MM.1S (cell line): ENCODE measurements at regions not wholly inside any gene's neighbourhood (a gene's known extent, or its start where the extent isn't known, plus 50 kb on each side); places are given as distances from the start of the nearest gene placed in this dataset.

Experiments
- DNase-seq: peaks from one replicate; pipeline ENCODE4 v3.0.0-alpha.2; 2015
- H2AFZ ChIP-seq: fragments of 300-600 bp; sonication (generic); 2 replicates; pipeline ENCODE4 v1.6.0; 2016; ENCODE audit warnings: antibody characterized with exemption, low read length
- H3F3A ChIP-seq: fragments of 300-600 bp; sonication (generic); 2 replicates; pipeline ENCODE4 v1.6.1; 2016; ENCODE audit warnings: mild to moderate bottlenecking, antibody characterized with exemption, low read length, moderate library complexity, mixed read lengths; ENCODE audit not compliant: insufficient read depth
- H3K27ac ChIP-seq: fragments of 300-600 bp; sonication (generic); 2 replicates; pipeline ENCODE4 v1.5.1; 2016; ENCODE audit warnings: mild to moderate bottlenecking, low read length
- H3K27me3 ChIP-seq: fragments of 300-600 bp; sonication (generic); replicated peaks from 2 replicates; pipeline ENCODE4 v1.6.0; 2016; ENCODE audit warnings: low read length; ENCODE audit not compliant: insufficient read depth
- H3K36me3 ChIP-seq: fragments of 300-600 bp; sonication (generic); replicated peaks from 2 replicates; pipeline ENCODE4 v1.6.1; 2016; ENCODE audit warnings: mild to moderate bottlenecking, low read length, mixed read lengths; ENCODE audit not compliant: insufficient read depth
- H3K4me1 ChIP-seq: fragments of 300-600 bp; sonication (generic); 2 replicates; pipeline ENCODE4 v1.6.1; 2016; ENCODE audit warnings: low read length, mixed read lengths
- H3K4me2 ChIP-seq: fragments of 300-600 bp; sonication (generic); 2 replicates; pipeline ENCODE4 v1.6.0; 2016; ENCODE audit warnings: low read depth, low read length
- H3K4me3 ChIP-seq: fragments of 300-600 bp; sonication (generic); 2 replicates; pipeline ENCODE4 v1.5.1; 2016; ENCODE audit warnings: low read length, mixed read lengths
- H3K79me2 ChIP-seq: fragments of 300-600 bp; sonication (generic); 2 replicates; pipeline ENCODE4 v1.6.1; 2016; ENCODE audit warnings: mixed run types, low read length, mixed read lengths
- H3K9ac ChIP-seq: fragments of 300-600 bp; sonication (generic); 2 replicates; pipeline ENCODE4 v1.6.1; 2016; ENCODE audit warnings: low read length, mixed read lengths
- H3K9me2 ChIP-seq: fragments of 300-600 bp; sonication (generic); replicated peaks from 2 replicates; pipeline ENCODE4 v1.6.1; 2016; ENCODE audit warnings: mild to moderate bottlenecking, low read length, mixed read lengths; ENCODE audit not compliant: insufficient read depth
- H3K9me3 ChIP-seq: fragments of 300-600 bp; sonication (generic); replicated peaks from 2 replicates; pipeline ENCODE4 v1.6.1; 2016; ENCODE audit warnings: mild to moderate bottlenecking, low read length, mixed read lengths; ENCODE audit not compliant: insufficient read depth
- H4K20me1 ChIP-seq: fragments of 300-600 bp; sonication (generic); 2 replicates; pipeline ENCODE4 v1.6.1; 2016; ENCODE audit warnings: mild to moderate bottlenecking, low read length, moderate library complexity, mixed read lengths; ENCODE audit not compliant: insufficient read depth
- EZH2 ChIP-seq: fragments of 300-600 bp; sonication (generic); optimal IDR thresholded peaks from 2 replicates; pipeline ENCODE3; 2017; ENCODE audit warnings: low read depth, mild to moderate bottlenecking, antibody characterized with exemption, low read length, mixed read lengths
- EZH2phosphoT487 ChIP-seq: fragments of 300-600 bp; sonication (generic); IDR thresholded peaks from 2 replicates; pipeline ENCODE4 v1.6.1; 2018; ENCODE audit warnings: antibody characterized with exemption, low read length
- TF ChIP-seq, protein P1 (sequence below): fragments of 300-600 bp; sonication (generic); IDR thresholded peaks from 2 replicates; pipeline ENCODE4 v1.5.1; 2016; ENCODE audit warnings: antibody characterized with exemption, low read length, mixed read lengths

GRCh38 chr13:81223778-81224177 lies 882.9 kb upstream of the SPRY2 start:
- no peak overlapping the region for H3K4me2 ChIP-seq
- H3F3A ChIP-seq, result no peaks in the 10 kb centered on the region
- H3K27ac ChIP-seq, result no peak overlapping the region
- no peaks in the 10 kb centered on the region for H4K20me1 ChIP-seq
- H2AFZ ChIP-seq, result no peak overlapping the region
- no peaks in the 10 kb centered on the region for H3K4me1 ChIP-seq
- no peak overlapping the region for H3K4me3 ChIP-seq
- H3K9me3 ChIP-seq, result no peaks in the 10 kb centered on the region
- H3K36me3 ChIP-seq, result no peaks in the 10 kb centered on the region
- H3K27me3 ChIP-seq, result no peaks in the 10 kb centered on the region
- no peak overlapping the region for H3K9ac ChIP-seq
- no peak for DNase-seq
- TF ChIP-seq EZH2, result no peak
- no peak for TF ChIP-seq EZH2phosphoT487
- TF ChIP-seq, protein P1, sequence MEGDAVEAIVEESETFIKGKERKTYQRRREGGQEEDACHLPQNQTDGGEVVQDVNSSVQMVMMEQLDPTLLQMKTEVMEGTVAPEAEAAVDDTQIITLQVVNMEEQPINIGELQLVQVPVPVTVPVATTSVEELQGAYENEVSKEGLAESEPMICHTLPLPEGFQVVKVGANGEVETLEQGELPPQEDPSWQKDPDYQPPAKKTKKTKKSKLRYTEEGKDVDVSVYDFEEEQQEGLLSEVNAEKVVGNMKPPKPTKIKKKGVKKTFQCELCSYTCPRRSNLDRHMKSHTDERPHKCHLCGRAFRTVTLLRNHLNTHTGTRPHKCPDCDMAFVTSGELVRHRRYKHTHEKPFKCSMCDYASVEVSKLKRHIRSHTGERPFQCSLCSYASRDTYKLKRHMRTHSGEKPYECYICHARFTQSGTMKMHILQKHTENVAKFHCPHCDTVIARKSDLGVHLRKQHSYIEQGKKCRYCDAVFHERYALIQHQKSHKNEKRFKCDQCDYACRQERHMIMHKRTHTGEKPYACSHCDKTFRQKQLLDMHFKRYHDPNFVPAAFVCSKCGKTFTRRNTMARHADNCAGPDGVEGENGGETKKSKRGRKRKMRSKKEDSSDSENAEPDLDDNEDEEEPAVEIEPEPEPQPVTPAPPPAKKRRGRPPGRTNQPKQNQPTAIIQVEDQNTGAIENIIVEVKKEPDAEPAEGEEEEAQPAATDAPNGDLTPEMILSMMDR, result no peak
- no peaks in the 10 kb centered on the region for H3K79me2 ChIP-seq
- H3K9me2 ChIP-seq, result 0 out of 2 replicates have a peak, but pooled peaks cover 4% of the 10 kb centered on the region

DNA sequence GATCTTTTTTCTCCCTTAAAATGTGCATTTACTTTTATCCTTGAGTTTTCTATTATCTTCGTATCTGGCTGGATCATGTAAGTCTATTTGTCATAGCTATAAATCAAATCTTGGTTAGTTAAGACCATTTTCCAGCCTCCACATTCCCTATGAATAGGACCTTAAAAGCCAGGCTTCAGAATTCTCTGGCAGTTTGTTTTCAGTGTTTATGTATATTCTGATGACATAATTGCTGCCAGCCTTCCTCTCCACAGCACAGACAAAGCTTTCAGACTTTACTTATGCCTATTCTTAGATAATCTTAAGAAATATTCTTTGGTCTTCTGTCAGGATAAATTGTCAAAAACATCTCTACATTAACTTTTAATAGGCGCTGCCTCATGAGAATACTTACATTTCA lies 870.8 kb upstream of the SPRY2 start:
- Histone ChIP-seq H3K4me3 (no peak overlapping the region), H2AFZ (no peak overlapping the region), H3K9me2 (no peaks in the 10 kb centered on the region), H3K4me1 (no peaks in the 10 kb centered on the region), H3K27me3 (no peaks in the 10 kb centered on the region), H3K36me3 (no peaks in the 10 kb centered on the region), H3K4me2 (no peak overlapping the region), H3K27ac (no peak overlapping the region), H3F3A (no peaks in the 10 kb centered on the region), H3K79me2 (no peaks in the 10 kb centered on the region), H3K9ac (no peak overlapping the region), H3K9me3 (no peaks in the 10 kb centered on the region), H4K20me1 (no peaks in the 10 kb centered on the region)
- no peak for TF ChIP-seq EZH2
- TF ChIP-seq, protein P1, result no peak
- no peak for TF ChIP-seq EZH2phosphoT487
- DNase-seq, result no peak

GRCh38 chr13:81207636-81208035 lies 866.7 kb upstream of the SPRY2 start:
- no peaks in the 10 kb centered on the region for H3K4me1 ChIP-seq
- TF ChIP-seq, protein P1, result no peak
- TF ChIP-seq EZH2phosphoT487 (no peak), EZH2 (no peak)
- H3K4me3 ChIP-seq, result no peak overlapping the region

More at GRCh38 chr13:81207636-81208035, 866.7 kb upstream of the SPRY2 start:
- H3F3A ChIP-seq, result no peaks in the 10 kb centered on the region
- H3K27ac ChIP-seq, result no peak overlapping the region
- no peak overlapping the region for H2AFZ ChIP-seq
- no peaks in the 10 kb centered on the region for H3K79me2 ChIP-seq
- no peak overlapping the region for H3K9ac ChIP-seq
- no peaks in the 10 kb centered on the region for H3K36me3 ChIP-seq
- H3K27me3 ChIP-seq, result no peaks in the 10 kb centered on the region
- H3K9me2 ChIP-seq, result no peaks in the 10 kb centered on the region
- H4K20me1 ChIP-seq, result no peaks in the 10 kb centered on the region
- no peak for DNase-seq
- H3K9me3 ChIP-seq, result no peaks in the 10 kb centered on the region
- H3K4me2 ChIP-seq, result no peak overlapping the region
